NCI-H2081 treated with DMSO at 0.1 percent for 48 hours (cell line): ENCODE measurements at regions not wholly inside any gene's neighbourhood (a gene's known extent, or its start where the extent isn't known, plus 50 kb on each side); places are given as distances from the start of the nearest gene placed in this dataset.
"Not testable (repeated sequence)": the region's sequence is repeated elsewhere in the genome, so short reads cannot be mapped to it uniquely, and the experiment has no call there.

ENCODE experiments used
- DNase-seq: peaks from one replicate; lab custom pipeline; 2025; lab: John Stamatoyannopoulos, UW

DNA sequence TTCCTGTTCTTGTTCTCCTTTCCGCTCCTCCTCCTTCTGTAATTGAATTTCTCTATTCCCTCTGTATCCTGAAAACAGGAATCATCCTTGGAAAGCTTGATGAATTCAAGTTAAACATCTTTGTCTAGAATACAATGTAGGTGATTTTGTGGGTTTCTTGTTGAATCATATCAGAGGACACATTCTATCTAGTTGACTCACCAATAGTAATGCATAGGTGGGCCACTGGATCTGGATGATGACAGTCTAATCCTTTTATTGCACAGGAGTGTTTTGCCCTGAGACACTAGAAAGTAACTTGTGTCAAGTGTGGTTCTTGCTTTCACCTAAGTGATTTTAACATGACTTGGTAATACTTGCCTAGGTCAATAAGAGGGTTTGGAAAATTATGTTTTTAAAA lies 164.3 kb downstream of the RFPL4B start:
- no peak for DNase-seq

DNA sequence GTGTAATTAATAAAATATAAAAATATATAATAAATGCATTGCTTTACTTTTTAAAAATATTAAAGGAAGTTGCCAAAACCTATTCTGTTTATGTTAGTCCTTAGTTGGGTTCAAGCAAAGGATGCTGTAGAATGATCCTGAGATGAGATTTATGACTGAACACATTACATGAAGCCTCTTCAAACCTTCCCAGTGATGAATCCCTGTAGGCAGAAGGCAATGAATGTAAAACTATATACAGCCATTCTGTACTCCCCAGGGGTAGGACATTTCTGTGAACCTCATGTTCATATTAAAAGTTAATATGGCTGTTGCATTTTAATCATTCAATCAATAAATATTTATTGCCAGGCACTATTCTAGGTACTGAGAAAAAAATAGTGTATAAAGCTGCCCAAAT lies 166.0 kb downstream of the RFPL4B start:
- DNase-seq = no peak

DNA sequence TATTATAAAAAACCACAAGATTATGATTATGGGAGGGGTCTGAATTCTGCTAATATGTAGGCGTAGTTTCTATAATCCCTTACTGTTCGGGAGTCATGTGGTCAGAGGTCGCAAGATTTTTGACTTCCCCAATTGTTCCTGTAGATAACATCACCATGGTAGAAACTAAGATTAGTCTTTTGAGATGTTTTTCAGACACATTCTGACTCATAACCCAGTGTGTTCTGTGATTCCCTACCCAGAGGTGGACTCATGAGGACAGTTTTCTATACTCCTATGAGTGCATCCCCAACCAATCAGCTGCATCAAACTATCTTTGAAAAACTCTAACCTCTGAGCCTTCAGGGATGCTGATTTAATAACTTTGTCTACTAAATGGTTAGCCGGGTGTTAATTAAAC lies 175.5 kb downstream of the RFPL4B start:
- no peak for DNase-seq

DNA sequence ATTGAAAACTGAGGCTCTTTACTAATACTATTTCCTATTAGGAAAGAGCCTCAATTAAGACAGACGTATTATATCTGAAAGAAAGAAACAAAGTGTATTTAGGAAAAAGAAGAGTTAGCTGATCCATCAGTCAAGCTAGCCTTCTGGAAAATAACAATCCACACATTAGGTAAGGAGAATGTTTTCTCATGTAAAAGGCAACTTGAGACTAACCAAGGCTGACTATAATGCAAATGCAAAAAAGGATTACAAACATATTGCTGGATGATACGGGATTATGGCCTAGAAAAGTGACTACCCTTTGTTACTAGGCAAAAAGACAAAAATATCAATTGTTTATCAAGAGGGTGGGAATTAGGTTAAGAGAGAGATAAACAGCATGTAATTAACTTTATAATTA lies 176.9 kb downstream of the RFPL4B start:
- no peak for DNase-seq

DNA sequence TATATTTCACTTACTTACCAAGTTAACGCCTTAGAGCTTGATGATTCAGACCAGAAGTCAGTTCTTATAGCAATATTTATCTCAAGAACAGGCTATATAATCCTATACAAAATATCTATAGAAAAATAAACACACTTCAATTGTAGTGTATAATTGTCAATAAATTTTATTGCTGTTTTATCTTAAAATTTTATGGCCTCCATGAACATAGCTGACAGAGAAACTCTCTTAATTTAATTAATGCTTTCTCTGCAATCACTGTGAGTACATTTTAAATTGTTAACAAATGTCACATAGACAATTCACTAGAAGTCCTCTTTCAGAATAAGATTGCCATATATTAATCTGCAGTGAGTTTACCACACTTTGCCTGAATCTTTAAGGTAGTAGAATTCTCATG lies 178.6 kb downstream of the RFPL4B start:
- DNase-seq = no peak

DNA sequence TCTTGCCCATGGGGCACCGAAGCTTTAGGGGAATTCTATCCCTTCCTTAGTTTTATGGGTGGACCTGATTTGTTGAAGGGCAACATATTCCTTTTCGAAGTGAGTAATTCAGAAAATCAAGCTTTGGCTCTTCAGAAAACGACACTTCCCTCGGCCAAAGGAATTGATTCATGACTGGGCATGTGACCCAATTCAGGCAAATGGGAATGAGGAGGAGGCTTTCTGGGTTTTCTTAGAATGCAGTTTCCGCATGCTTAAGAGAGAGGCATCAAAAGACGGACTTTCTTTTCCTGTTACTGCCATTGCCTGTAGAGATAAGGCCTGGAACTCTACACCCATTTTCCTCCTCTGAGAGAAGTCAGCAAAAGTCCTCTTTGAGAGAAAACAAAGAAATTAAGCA lies 179.5 kb downstream of the RFPL4B start:
- DNase-seq = no peak

DNA sequence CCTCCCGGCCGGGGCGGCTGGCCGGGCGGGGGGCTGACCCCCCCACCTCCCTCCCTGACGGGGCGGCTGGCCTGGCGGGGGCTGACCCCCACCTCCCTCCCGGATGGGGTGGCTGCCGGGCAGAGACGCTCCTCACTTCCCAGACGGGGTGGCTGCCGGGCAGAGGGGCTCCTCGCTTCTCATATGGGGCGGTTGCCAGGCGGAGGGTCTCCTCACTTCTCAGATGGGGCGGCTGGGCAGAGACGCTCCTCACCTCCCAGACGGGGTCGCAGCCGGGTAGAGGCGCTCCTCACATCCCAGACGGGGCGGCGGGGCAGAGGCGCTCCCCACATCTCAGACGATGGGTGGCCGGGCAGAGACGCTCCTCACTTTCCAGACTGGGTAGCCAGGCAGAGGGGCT lies 181.2 kb downstream of the RFPL4B start:
- DNase-seq = not testable (repeated sequence)

DNA sequence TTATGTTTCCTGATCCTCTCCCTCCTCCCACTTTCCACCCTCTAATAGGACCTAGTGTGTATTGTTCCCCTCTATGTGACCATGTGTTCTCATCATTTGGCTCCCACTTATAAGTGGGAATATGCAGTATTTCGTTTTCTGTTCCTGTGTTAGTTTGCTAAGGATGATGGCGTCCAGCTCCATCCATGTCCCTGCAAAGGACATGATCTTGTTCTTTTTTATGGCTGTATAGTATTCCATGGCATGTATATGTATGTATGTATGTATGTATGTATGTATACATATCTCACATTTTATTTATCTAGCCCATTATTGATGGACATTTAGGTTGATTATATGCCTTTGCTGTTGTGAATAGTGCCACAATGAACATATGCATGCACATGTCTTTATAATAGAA lies 188.7 kb downstream of the RFPL4B start:
- no peak for DNase-seq

DNA sequence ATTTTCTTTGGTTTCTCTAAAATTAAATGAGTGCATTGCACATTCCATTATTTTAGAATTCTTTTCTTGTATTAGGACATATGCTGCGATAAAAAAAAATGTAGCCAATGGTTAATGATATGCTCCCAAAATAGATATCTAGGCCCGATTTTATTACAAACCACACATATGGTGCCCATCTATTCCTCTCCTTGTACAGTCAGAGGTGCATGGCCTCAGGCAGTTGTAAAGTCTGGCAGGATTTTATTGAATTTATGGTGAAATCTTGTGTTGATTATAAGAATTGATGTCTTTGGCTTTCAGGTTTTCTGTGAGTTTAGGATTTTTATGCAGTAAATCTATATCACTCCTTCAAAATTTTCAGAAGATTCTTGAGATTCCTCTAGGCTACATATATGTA lies 192.2 kb downstream of the RFPL4B start:
- no peak for DNase-seq

DNA sequence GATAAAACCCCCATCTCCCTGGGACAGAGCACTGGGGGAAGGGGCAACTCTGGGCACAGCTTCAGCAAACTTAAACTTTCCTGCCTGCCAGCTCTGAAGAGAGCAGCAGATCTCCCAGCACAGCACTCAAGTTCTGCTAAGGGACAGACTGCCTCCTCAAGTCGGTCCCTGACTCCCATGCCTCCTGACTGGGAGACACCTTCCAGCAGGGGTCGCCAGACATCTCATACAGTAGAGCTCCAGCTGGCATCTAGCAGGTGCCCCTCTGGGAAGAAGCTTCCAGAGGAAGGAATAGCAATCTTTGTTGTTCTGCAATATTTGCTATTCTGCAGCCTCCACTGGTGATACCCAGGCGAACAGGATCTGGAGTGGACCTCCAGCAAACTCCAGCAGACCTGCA lies 194.7 kb downstream of the RFPL4B start:
- not testable (repeated sequence) for DNase-seq

DNA sequence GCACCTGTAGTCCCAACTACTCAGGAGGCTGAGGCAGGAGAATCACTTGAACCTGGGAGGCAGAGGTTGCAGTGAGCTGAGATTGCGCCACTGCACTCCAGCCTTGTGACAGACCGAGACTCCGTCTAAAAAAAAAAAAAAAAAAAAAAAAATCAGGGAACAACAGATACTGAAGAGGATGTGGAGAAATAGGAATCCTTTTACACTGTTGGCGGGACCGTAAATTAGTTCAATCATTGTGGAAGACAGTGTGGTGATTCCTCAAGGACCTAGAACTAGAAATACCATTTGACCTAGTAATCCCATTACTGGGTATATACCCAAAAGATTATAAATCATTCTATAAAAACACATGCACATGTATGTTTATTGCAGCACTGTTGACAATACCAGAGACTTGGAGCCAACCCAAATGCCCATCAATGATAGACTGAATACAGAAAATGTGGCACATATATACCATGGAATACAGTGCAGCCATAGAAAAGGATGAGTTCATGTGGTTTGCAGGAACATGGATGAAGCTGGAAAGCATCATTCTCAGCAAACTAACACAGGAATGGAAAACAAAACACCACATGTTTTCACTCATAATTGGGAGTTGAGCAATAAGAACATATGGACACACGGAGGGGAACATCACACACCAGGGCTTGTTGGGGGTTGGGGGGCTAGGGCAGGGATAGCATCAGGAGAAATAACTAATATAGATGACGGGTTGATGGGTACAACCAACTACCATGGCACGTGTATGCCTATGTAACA lies 200.4 kb downstream of the RFPL4B start:
- not testable (repeated sequence) for DNase-seq

DNA sequence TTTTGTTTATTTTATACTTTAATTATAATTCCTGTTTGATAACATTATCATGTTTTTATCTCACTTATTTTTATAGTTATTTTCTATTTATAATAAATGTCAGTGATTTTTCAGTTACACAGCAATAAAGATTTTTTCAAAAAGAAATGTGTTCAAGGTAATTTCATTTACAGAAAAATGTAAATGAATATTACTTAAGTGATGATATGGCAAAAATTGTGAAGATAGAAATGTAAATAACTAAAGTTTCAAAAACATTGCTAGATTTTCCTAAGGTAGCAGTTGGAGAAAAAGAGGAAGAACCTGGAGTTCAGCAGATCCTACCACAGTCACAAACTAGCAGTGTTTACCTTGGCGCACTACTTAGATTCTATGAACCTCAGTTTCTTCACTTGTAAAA lies 202.6 kb downstream of the RFPL4B start:
- no peak for DNase-seq

DNA sequence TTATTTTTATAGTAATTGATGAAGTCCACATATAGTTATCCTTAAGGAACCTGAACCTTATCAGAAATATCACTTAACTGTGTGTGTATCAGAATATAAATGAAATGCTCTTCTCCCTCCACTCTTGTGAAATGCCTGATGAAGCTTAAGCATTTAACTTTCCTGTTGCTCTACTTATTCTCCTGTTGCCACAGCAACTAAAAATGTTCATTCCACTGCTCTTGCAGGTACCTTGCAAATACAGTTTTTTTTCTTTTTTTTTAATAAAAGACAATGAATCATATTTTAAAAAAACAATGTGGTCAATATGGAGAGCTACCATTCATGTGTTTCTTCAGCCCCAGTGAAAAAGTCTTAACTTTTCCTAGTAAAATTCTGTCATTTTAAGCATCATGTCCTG lies 210.3 kb downstream of the RFPL4B start:
- DNase-seq = no peak

DNA sequence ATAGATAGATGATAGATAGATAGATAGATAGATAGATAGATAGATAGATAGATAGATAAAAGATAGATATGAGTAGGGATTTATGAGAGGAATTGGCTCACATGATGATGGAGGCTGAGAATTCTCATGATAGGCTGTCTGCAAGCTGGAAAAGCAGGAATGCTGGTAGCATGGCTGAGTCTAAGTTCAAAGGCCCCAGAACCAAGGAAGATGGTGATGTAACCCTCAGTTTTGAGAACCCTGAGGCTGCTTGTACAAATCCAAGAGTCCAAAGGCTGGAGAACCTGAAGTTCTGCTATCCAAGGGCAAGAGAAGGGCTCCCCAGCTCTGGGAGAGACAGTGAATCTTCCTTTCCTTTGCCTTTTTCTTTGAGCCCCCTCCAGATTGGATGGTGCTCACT lies 210.8 kb downstream of the RFPL4B start:
- DNase-seq = no peak

DNA sequence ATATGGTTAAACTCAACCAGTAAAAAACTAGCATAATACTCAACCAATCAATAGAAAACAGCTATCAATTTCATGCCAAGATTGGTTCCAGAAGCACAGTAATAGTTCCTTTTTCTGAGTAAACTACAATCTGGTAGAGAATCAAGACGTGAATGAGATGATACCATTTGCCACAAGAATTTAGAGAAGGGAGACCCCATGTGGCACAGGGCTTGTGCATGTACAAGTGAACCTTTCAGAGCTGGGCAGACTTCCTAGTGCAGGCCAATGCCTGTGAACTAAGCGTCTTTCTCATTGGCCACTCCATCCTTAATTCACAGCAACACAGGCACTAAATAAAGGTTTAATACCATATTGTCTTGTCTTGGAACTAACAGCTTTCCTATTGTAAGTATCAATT lies 213.5 kb downstream of the RFPL4B start:
- no peak for DNase-seq

DNA sequence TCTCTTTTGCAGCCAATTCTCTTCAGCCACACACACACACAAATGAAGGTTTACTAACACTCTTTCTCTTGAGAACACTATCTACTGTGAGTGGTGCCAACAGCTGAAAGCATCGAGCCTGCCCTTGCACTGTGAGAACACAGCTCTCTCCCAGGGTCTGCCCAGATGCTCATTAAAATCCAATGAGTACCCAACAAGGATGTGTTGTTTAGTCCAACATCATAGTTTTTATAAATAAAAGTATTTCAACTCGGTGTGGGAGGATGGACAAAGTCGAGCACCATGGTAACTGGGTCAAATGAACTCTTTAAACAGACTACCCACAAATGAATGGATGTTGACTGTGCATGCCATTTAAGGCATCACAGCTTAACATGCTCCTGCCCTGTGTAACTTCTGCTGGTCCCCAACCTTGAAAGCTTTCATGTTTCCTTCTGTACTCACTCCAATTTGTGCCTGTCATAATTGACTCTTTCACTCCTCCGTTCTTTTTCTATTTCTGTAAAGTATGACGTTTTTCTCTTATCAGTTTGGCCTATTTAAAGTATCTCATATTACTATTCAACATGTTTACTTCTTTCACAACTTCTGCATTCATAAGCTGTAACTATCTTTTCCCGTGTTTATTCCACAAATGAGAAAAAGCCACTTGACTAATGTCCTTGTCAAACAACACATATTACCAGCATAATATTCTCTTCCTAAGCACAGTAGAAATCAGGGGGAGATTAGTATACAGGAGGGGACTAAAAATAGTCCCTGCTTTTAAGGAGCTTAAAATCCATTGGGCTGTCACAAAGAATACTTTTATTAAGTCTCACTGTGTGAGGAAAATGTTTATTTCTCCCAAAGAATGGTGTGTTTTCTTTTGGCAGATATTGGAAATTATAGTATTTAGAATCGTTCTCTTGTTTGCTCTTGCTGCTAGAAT lies 215.4 kb downstream of the RFPL4B start:
- DNase-seq = no peak

DNA sequence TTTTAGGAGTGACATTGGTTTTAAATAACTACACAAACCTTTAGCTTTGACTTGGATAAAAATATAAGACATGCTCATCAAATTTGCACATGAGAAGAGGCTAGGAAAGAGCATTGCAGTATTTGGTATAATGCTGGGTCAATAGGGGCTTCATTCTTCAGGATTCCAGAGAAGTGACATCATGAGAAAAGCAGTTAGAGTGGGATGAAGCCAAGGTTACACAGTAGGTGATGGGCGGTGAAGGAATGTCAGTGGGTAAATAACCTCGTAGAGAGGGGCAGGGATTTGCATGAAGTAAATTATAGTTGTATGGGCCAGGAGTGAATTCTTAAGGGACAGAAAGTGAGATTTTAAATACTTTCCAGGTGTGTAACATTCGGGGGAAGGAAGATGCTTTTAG lies 216.2 kb downstream of the RFPL4B start:
- DNase-seq = no peak

DNA sequence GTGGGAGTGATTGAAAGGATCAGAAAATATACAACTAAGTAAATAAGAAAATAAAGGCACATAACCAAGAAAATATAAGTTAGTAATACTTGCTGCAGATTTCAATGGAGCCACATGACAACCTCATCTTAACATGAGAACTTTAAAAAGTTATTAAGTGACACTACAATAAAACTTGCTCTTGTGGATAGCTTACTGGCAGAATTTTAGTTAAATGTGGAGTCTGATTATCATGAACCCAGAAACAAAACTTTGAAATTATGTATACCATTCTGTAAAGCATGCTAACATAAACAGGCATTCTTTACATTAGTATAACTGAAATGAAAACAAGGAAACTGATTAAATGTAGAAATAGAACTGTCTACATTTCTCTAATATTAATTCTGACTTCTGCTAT lies 220.9 kb downstream of the RFPL4B start:
- DNase-seq = no peak

DNA sequence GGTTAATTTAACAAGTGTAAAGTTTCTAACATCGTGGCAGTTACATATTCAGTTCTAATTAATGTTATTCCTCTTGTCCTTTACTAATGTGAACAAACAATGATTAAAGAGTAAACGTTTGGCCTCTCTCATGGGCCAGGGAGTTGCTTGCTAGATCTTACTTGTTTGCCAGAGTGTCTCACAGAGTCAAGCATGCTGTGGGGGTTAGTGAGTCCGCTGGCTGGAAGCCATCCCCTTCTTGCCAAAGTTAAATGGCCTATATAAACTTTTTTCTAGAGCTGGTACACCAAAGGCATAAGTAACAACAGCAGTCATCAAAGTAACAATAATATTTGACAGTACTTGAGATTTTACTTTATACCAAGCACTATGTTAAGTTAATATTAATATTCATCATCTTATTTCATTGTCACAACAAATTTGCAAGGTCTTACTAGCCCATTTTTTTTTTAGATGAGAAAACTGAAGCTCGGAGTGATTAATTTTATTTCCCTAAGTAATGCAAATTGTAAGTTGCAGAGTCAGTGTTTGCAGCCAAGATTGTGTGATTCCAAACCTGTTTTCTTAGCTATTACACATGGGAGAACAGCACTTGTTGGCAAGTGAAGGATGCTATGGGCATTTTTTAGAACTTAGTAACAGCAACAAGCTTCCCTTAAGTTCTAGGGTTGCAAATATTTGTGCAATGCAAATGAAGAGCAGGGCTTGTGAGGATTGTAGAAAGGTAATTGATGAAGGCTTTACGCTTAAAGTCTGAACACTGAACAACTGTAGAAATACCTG lies 224.5 kb downstream of the RFPL4B start:
- DNase-seq = no peak

DNA sequence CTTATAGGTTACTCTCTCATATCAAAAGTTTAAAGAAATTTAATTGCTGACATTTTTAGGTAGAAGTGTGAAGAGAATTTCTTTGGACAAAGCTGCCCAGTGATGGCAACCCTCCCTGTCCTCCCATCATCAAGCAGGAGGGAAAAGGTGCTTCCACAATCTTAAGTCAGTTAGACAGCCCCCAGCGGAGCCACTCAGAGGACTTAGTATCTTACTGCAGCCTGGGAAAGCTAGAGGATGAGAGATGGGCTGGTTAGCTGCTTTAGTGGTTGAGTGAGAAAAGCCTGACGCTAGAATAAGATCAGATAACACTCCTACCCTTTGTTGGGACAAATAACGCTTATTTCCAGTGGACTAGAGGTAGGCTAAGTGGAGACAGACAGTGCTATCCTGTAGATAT lies 227.1 kb downstream of the RFPL4B start:
- DNase-seq = no peak

DNA sequence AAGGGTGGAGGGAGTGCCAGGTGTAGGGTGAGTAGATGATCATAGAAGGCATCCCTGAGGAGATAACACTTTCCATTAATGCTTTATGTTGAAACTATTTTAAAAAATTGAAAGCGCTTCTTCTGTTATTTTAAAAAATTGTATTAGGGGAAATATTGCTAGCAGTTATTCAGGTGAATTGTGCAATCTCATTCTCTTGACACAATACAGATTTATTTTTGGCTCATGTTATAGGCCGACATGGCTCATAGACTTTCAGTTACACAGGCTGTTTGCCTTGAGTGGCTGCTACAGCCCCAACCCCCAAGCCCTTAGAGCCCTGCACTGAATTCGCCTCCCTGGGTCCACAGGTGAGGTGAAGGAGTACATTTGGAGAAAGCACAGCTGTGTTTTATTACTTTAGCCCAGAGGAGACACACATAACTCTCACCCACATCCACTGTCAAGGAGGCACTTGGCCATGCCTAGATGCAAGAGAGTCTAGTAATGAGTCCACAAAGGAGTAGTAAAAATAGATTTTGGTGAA lies 228.2 kb downstream of the RFPL4B start:
- no peak for DNase-seq

DNA sequence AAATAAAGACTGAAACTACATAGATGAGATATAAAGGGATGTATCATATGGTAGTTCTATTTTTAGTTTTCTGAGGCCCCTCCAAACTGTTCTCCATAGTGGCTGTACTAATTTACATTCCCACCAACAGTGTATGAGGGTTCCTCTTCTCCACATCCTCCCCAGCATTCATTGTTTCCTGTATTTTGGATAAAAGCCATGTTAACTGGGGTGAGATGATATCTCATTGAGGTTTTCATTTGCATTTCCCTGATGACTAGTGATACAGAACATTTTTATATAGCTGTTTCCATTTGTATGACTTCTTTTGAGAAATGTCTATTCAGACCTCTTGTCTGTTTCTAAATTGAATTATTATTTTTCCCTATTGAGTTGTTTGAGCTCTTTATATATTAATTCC lies 229.3 kb downstream of the RFPL4B start:
- no peak for DNase-seq
